ENCODE measurements at regions not wholly inside any gene's neighbourhood (a gene's known extent, or its start where the extent isn't known, plus 50 kb on each side); places are given as distances from the start of the nearest gene placed in this dataset.

- TF ChIP-seq, protein P1, sequence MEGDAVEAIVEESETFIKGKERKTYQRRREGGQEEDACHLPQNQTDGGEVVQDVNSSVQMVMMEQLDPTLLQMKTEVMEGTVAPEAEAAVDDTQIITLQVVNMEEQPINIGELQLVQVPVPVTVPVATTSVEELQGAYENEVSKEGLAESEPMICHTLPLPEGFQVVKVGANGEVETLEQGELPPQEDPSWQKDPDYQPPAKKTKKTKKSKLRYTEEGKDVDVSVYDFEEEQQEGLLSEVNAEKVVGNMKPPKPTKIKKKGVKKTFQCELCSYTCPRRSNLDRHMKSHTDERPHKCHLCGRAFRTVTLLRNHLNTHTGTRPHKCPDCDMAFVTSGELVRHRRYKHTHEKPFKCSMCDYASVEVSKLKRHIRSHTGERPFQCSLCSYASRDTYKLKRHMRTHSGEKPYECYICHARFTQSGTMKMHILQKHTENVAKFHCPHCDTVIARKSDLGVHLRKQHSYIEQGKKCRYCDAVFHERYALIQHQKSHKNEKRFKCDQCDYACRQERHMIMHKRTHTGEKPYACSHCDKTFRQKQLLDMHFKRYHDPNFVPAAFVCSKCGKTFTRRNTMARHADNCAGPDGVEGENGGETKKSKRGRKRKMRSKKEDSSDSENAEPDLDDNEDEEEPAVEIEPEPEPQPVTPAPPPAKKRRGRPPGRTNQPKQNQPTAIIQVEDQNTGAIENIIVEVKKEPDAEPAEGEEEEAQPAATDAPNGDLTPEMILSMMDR (IDR thresholded peaks at IDR 0.05; ENCODE audit: insufficient read depth, missing control alignments) = no peak
- DNase-seq (ENCODE audit: insufficient read length, low spot score) = no peak
- FAIRE-seq = no peak
These were observed 253.8 kb upstream of the PLXNA2 start for GRCh38 chr1:208497866-208498541.

- FAIRE-seq = no peak
- TF ChIP-seq, protein P1 (IDR thresholded peaks at IDR 0.05; ENCODE audit: insufficient read depth, missing control alignments) = no peak
- no peak for DNase-seq (ENCODE audit: insufficient read length, low spot score)
These were observed 254.8 kb upstream of the PLXNA2 start for GRCh38 chr1:208499026-208499425.

- DNase-seq (ENCODE audit: insufficient read length, low spot score) = no peak
- FAIRE-seq = no peak
- TF ChIP-seq, protein P1 (IDR thresholded peaks at IDR 0.05; ENCODE audit: insufficient read depth, missing control alignments) = no peak
These were observed 255.4 kb upstream of the PLXNA2 start for GRCh38 chr1:208499601-208500000.

- DNase-seq (ENCODE audit: insufficient read length, low spot score) = no peak
- TF ChIP-seq, protein P1 (IDR thresholded peaks at IDR 0.05; ENCODE audit: insufficient read depth, missing control alignments) = no peak
- no peak for FAIRE-seq
These were observed 256.2 kb upstream of the PLXNA2 start for GRCh38 chr1:208500375-208500774.

- TF ChIP-seq, protein P1 (IDR thresholded peaks at IDR 0.05; ENCODE audit: insufficient read depth, missing control alignments) = no peak
- DNase-seq (ENCODE audit: insufficient read length, low spot score) = no peak
- FAIRE-seq = no peak
These were observed 257.4 kb upstream of the PLXNA2 start for GRCh38 chr1:208501542-208501941.

DNA sequence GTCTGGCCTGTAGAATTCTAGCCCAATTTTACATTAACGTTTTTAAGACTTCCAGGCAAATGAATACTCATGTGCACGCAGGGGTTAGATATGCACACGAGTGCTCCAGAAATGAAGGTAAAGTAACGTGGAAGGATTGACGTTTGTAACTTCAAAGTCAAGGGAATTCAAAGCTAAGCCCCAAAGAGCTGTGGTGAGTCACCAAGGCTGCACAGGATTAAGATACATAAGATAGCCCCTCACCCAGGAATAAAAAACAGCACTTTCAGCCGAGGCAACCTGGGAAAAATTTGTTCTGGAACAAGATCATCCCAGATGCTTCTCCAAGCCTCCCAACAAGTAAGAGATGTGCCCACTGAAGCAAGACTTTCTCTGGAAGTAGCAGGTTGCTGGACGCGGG is 259.6 kb upstream of the PLXNA2 start:
- TF ChIP-seq, protein P1 (IDR thresholded peaks at IDR 0.05; ENCODE audit: insufficient read depth, missing control alignments) = no peak
- DNase-seq (ENCODE audit: insufficient read length, low spot score) = no peak
- FAIRE-seq = no peak

DNA sequence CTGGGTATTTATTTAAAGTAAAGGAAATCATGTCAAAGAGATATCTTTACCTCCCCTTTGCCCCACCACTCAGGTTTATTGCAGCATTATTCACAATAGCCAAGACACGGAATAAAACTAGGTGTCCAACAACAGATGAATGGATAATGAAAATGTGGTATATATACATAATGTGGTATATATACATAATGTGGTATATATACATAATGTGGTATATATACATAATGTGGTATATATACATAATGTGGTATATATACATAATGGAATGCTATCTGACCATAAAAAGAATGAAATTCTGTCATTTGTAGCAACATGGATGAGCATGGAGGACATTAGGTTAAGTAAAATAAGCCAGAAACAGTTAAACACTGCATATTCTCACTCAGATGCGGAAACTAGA is 262.6 kb upstream of the PLXNA2 start:
- TF ChIP-seq, protein P1 (IDR thresholded peaks at IDR 0.05; ENCODE audit: insufficient read depth, missing control alignments) = no peak
- FAIRE-seq = no peak
- DNase-seq (ENCODE audit: insufficient read length, low spot score) = no peak
